Caco-2 (cell line): ENCODE measurements at regions not wholly inside any gene's neighbourhood (a gene's known extent, or its start where the extent isn't known, plus 50 kb on each side); places are given as distances from the start of the nearest gene placed in this dataset.

Experiments used
- BruUV-seq: library from RNA; stranded (reverse); fragments of 400-500 nt; replicated peaks from 2 replicates; lab custom pipeline; 2021; lab: Mats Ljungman, UMichigan
- CTCF ChIA-PET: fragments of 300-600 bp; sonication (Branson Sonifier 250); formaldehyde crosslinking; loops from one replicate; lab custom pipeline; 2022; ENCODE audit warnings: antibody characterized with exemption; lab: Charles Lee
- POLR2A ChIA-PET: fragments of 300-600 bp; sonication (Branson Sonifier 250); formaldehyde crosslinking; loops from one replicate; lab custom pipeline; 2022; ENCODE audit warnings: antibody characterized with exemption; lab: Charles Lee
- DNase-seq, 2 experiments: peaks; one replicate each; pipeline versions ENCODE4 v3.0.0 to v3.0.0-alpha.2; 2020 to 2022
- H3K27me3 ChIP-seq: replicated peaks from 2 replicates; pipeline ENCODE4 v1.6.0; 2011; ENCODE audit warnings: low read length; ENCODE audit not compliant: control insufficient read depth, insufficient read depth
- H3K36me3 ChIP-seq: 2 replicates; pipeline ENCODE4 v1.5.1; 2011; ENCODE audit warnings: low read length; ENCODE audit not compliant: control insufficient read depth, insufficient read depth
- H3K4me1 ChIP-seq: fragments of 250-450 bp; sonication (Bioruptor Pico); 2 replicates; pipeline ENCODE4 v1.5.1; 2020; ENCODE audit warnings: mild to moderate bottlenecking
- H3K4me3 ChIP-seq: 2 replicates; pipeline ENCODE4 v1.5.1; 2011; ENCODE audit warnings: low read depth, mild to moderate bottlenecking, control low read depth, low read length
- H3K9me3 ChIP-seq: fragments of 250-450 bp; sonication (Bioruptor Pico); 2 replicates; pipeline ENCODE4 v1.5.1; 2020; ENCODE audit warnings: mild to moderate bottlenecking, moderate library complexity
- H3K27ac Mint-ChIP-seq: one replicate; pipeline ENCODE4 v1.8.0; 2022; ENCODE audit warnings: mixed read lengths; ENCODE audit not compliant: unreplicated experiment
- H3K27me3 Mint-ChIP-seq: one replicate; pipeline ENCODE4 v1.8.0; 2022; ENCODE audit warnings: mixed read lengths; ENCODE audit not compliant: insufficient read depth, unreplicated experiment
- H3K36me3 Mint-ChIP-seq: one replicate; pipeline ENCODE4 v1.8.0; 2022; ENCODE audit warnings: mild to moderate bottlenecking, mixed read lengths; ENCODE audit not compliant: insufficient read depth, unreplicated experiment
- H3K4me1 Mint-ChIP-seq: one replicate; pipeline ENCODE4 v1.8.0; 2022; ENCODE audit warnings: low read depth, mixed read lengths; ENCODE audit not compliant: unreplicated experiment
- H3K4me3 Mint-ChIP-seq: one replicate; pipeline ENCODE4 v1.8.0; 2022; ENCODE audit warnings: mild to moderate bottlenecking, moderate library complexity, mixed read lengths; ENCODE audit not compliant: unreplicated experiment
- H3K9me3 Mint-ChIP-seq: one replicate; pipeline ENCODE4 v1.8.0; 2022; ENCODE audit warnings: mixed read lengths; ENCODE audit not compliant: unreplicated experiment
- intact Hi-C: fragments of 100-400 bp; cut with micrococcal nuclease; formaldehyde crosslinking; loops from one replicate; pipeline ENCODE4 v1.10.0; 2022; ENCODE audit not compliant: unreplicated experiment
- TF ChIP-seq, protein P1 (sequence below), 2 experiments: fragments of 200-600 bp in 1 of 2; IDR thresholded peaks; 1 replicate in 1 of 2; 2 replicates in 1 of 2; pipeline versions ENCODE4 v1.5.1 to v1.8.0; 2011 to 2022; ENCODE audit warnings: antibody characterized with exemption in 1 of 2, control low read depth in 1 of 2, inconsistent platforms in 1 of 2, low read depth in 1 of 2, low read length in 1 of 2, mild to moderate bottlenecking in 1 of 2, moderate library complexity in 1 of 2; ENCODE audit not compliant: insufficient read depth in 1 of 2, severe bottlenecking in 1 of 2, unreplicated experiment in 1 of 2

DNA sequence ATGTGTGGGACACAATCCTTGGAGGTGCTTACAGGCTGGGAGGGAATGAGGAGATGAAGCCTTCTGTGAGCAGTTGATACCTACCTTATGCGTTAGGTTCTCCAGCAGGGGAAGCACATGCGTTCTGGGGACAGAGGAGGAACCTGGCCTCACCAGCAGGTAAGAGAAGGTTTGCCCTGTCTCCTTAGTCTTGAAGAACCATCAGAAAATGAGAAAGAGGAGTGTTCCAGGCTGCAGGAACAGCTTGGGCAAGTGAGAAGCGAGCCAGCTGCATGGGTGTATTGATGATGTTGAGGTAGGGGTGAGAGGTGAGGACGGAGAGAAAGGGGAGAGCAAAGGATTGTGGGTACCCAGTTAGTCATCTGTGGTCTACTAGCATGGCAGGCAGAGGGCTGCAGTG is 156.9 kb upstream of the MVB12B start:
- no peak overlapping the region for H3K4me3 ChIP-seq
- no TSS peak for BruUV-seq
- no peaks in the 10 kb centered on the region for H3K4me1 ChIP-seq
- Mint-ChIP-seq H3K27me3 (peaks cover 15% of the 10 kb centered on the region), H3K4me1 (no peaks in the 10 kb centered on the region), H3K4me3 (no peak overlapping the region), H3K9me3 (no peaks in the 10 kb centered on the region), H3K27ac (no peak overlapping the region), H3K36me3 (no peaks in the 10 kb centered on the region)
- DNase-seq = no peak
- TF ChIP-seq, protein P1, sequence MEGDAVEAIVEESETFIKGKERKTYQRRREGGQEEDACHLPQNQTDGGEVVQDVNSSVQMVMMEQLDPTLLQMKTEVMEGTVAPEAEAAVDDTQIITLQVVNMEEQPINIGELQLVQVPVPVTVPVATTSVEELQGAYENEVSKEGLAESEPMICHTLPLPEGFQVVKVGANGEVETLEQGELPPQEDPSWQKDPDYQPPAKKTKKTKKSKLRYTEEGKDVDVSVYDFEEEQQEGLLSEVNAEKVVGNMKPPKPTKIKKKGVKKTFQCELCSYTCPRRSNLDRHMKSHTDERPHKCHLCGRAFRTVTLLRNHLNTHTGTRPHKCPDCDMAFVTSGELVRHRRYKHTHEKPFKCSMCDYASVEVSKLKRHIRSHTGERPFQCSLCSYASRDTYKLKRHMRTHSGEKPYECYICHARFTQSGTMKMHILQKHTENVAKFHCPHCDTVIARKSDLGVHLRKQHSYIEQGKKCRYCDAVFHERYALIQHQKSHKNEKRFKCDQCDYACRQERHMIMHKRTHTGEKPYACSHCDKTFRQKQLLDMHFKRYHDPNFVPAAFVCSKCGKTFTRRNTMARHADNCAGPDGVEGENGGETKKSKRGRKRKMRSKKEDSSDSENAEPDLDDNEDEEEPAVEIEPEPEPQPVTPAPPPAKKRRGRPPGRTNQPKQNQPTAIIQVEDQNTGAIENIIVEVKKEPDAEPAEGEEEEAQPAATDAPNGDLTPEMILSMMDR (IDR thresholded peaks at IDR 0.05; ENCODE audit: insufficient read depth in 1 of 2, low read depth in 1 of 2, low read length in 1 of 2, severe bottlenecking in 1 of 2, unreplicated experiment in 1 of 2) = no peak
- POLR2A ChIA-PET = no interaction called here
- H3K9me3 ChIP-seq = no peaks in the 10 kb centered on the region
- intact Hi-C loops = no loop called here
- CTCF ChIA-PET = no interaction called here
- no peaks in the 10 kb centered on the region for H3K36me3 ChIP-seq
- H3K27me3 ChIP-seq = no peaks in the 10 kb centered on the region

DNA sequence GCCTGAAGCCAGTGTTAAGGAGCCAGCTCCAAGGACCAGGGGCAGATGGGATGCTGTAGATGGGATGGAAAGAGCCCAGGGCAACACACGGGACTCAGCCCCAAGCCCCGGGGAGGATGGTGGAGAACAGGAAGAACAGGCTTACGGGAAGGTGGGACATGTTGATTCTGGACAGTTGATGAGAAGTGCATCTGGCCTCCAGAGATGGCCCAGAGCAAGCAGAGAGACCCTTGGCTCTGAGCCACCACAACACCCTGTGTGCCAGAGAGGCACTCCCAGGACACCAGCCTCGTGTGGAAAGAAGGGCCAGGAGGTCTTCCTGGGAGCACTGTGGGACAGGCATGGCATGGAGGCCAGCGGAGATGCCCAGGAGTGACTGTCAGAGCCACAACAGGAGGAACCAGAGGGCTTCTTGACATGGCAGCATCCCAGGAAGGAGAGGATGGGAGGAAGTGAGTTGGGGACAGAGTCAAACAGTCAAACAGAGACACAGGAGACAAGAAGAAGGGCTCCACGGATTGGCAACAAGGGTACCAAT is 156.3 kb upstream of the MVB12B start:
- H3K36me3 ChIP-seq = no peaks in the 10 kb centered on the region
- H3K36me3 Mint-ChIP-seq = no peaks in the 10 kb centered on the region
- H3K4me1 Mint-ChIP-seq = no peaks in the 10 kb centered on the region
- peaks cover 18% of the 10 kb centered on the region for H3K27me3 Mint-ChIP-seq
- H3K27me3 ChIP-seq = no peaks in the 10 kb centered on the region
- ChIA-PET CTCF (no interaction called here), POLR2A (no interaction called here)
- TF ChIP-seq, protein P1 (IDR thresholded peaks at IDR 0.05; ENCODE audit: insufficient read depth in 1 of 2, low read depth in 1 of 2, low read length in 1 of 2, severe bottlenecking in 1 of 2, unreplicated experiment in 1 of 2) = no peak
- H3K27ac Mint-ChIP-seq = no peak overlapping the region
- no peaks in the 10 kb centered on the region for H3K4me1 ChIP-seq
- BruUV-seq = no TSS peak
- no peak overlapping the region for H3K4me3 Mint-ChIP-seq
- DNase-seq = no peak
- no peaks in the 10 kb centered on the region for H3K9me3 Mint-ChIP-seq
- intact Hi-C loops = no loop called here
- no peak overlapping the region for H3K4me3 ChIP-seq
- H3K9me3 ChIP-seq = no peaks in the 10 kb centered on the region

DNA sequence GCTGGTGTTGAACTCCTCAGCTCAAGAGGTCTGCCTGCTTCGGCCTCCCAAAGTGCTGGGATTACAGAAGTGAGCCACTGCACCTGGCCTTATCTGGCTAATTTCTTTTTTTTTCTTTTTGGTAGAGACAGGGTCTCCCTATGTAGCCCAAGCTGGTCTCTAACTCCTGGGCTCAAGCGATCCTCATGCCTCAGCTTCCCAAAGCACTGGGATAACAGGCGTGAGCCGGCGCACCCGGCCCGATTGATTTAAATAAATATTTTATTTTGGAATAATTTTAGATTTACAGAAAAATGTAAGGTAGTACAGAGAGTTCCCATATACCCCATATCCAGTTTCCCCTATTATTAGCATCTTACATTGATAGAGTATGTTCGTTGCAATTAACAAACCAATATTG is 155.0 kb upstream of the MVB12B start:
- H3K27ac Mint-ChIP-seq = no peak overlapping the region
- no peaks in the 10 kb centered on the region for H3K27me3 ChIP-seq
- no peaks in the 10 kb centered on the region for H3K9me3 Mint-ChIP-seq
- H3K9me3 ChIP-seq = 0 out of 2 replicates have a peak, but pooled peaks cover 4% of the 10 kb centered on the region
- POLR2A ChIA-PET = no interaction called here
- intact Hi-C loops = no loop called here
- CTCF ChIA-PET = no interaction called here
- H3K4me3 ChIP-seq = no peak overlapping the region
- no peaks in the 10 kb centered on the region for H3K4me1 Mint-ChIP-seq
- no peaks in the 10 kb centered on the region for H3K36me3 ChIP-seq
- DNase-seq = no peak
- BruUV-seq = no TSS peak
- TF ChIP-seq, protein P1 (IDR thresholded peaks at IDR 0.05; ENCODE audit: insufficient read depth in 1 of 2, low read depth in 1 of 2, low read length in 1 of 2, severe bottlenecking in 1 of 2, unreplicated experiment in 1 of 2) = no peak
- H3K4me1 ChIP-seq = no peaks in the 10 kb centered on the region
- H3K4me3 Mint-ChIP-seq = no peak overlapping the region
- H3K27me3 Mint-ChIP-seq = peaks cover 15% of the 10 kb centered on the region
- no peaks in the 10 kb centered on the region for H3K36me3 Mint-ChIP-seq
